HG03442 (cell line): ENCODE measurements at regions not wholly inside any gene's neighbourhood (a gene's known extent, or its start where the extent isn't known, plus 50 kb on each side); places are given as distances from the start of the nearest gene placed in this dataset.

Experiments
- ATAC-seq: cut with Tn5 transposase; IDR thresholded peaks from one replicate; pipeline ENCODE4 v1.9.1; 2021; ENCODE audit warnings: mild to moderate bottlenecking, moderate library complexity; ENCODE audit not compliant: unreplicated experiment

GRCh38 chr9:109593612-109594011 lies 95.5 kb upstream of the PTPN3 start:
- no peak for ATAC-seq

- no peak for ATAC-seq
Measured at GRCh38 chr9:109597496-109597895, 99.4 kb upstream of the PTPN3 start.

GRCh38 chr9:109599131-109599530 lies 101.0 kb upstream of the PTPN3 start:
- no peak for ATAC-seq

DNA sequence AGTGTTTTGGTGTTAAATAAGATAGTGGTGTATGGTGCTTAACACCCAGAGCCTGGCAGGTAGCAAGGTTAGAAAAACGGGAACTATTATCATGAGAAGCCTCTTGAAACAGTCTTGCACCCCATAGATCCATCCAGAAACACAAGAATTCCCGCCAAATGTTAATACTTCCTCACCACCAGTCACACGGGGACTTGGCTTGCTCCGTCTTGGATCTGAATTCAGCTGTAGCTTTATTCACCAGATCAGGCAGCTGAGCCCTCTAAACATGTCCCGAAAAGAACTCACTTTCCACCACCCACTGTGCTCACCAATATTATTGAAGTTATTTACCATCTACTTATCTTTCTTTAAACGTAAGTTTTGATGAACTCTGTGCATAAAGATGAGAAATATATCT lies 101.6 kb upstream of the PTPN3 start:
- ATAC-seq = no peak

DNA sequence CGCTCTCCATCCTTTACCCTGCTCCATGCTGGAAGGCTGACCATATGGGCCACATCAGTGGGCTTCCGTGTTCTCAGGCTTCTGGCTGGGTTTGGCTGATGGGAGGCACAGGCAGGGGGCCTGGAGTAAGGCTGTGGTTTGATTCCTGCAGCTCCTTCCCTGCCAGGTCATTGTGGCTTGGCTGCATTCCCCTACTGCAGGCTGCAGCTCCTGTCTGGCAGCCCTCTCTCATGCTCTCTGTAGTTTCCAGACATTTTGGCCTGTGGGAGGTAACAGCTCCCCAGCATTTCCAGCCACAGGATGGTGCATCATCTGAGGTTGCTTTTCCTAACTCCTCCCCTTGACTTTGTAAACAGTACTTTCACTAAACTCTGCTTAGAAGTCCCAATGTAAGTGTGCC lies 102.0 kb upstream of the PTPN3 start:
- ATAC-seq = no peak

GRCh38 chr9:109601181-109601580 lies 103.1 kb upstream of the PTPN3 start:
- no peak for ATAC-seq

GRCh38 chr9:109602987-109603386 lies 104.9 kb upstream of the PTPN3 start:
- ATAC-seq = no peak

GRCh38 chr9:109604131-109604530 lies 106.0 kb upstream of the PTPN3 start:
- ATAC-seq = no peak

- ATAC-seq = no peak
Measured at GRCh38 chr9:109604781-109605180, 106.7 kb upstream of the PTPN3 start.

DNA sequence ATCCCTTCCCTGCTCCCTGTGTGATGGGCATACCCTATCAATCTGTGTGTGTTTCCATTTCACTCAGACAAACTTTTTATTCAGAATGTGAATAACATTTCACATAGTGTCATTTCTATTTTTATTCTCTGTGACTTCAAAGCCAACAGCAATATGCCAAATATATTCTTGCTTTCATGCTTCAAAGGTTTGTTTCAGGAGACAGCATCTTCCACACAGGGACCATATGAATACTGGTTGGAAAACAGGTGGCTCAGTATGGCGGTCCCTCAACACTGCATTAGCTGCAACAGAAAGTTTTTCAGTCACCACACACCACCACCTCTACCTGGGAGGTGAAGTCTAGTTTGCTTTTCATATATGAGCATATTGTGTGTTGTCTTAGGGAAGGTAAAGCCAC lies 111.0 kb upstream of the PTPN3 start:
- ATAC-seq = no peak

DNA sequence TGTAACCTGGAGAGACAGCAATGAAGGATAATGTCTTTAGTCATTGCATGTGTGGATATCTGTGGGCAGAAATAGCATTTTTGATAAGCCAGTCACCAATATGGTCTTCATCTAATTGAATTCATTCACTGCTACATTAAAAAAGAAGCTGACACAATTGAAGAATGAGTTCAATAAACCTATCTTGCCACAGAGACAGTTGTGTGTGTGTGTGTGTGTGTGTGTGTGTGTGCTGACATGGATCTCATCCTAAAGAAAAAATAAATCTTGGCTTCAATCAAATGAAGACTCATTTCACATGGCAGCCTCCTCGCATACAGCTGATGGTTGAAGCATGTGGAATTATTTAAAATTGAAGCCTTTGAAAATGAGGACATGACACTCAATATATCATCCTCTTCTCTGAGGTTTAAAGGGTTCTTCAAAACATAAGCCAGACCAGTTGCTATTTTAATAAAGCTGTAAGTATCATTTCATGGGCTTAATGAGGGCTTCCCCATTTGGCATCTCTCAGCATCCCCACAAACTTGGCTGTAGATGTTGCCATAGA lies 118.5 kb upstream of the PTPN3 start:
- no peak for ATAC-seq

- no peak for ATAC-seq
Measured at GRCh38 chr9:109619310-109619709, 121.2 kb upstream of the PTPN3 start.

DNA sequence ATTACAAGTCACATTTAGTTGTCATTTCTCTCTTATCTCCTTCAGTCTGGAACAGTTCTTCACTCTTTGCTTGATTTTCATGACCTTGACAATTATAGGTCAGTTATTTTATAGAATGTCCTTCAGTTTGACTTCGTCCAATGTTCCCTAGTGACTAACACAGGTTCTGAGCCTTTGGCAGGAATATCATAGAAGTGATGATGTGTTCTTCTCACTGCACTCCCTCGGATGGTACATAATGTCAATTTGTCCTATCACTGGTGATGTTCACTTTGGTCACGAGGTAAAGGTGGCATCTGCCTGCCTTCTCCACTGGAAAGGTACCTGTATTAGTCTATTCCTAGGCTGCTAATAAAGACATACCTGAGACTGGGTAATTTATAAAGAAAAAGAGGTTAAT lies 126.0 kb upstream of the PTPN3 start:
- no peak for ATAC-seq

GRCh38 chr9:109624896-109625295 lies 126.8 kb upstream of the PTPN3 start:
- ATAC-seq = no peak

DNA sequence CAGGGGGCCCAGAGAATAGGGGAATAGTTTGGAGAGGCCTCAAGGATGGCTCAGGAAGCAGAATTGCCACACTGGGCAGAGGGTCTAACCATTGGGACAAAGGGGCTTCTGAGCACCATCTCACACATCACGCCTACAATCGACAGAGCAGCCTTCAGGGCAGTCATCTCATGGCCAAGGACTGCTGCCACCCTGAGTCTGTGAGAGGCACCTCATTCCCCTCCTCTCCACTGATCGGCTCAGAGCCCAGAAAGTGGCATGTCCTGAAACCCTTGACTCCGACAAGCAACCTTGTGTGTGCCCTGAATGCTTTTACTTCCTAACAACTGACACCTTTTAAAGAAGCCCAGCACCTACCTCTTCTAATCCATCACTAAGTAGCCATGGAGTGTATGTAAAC lies 128.9 kb upstream of the PTPN3 start:
- ATAC-seq = no peak

- ATAC-seq = no peak
Measured at GRCh38 chr9:109629615-109630014, 131.5 kb upstream of the PTPN3 start.

DNA sequence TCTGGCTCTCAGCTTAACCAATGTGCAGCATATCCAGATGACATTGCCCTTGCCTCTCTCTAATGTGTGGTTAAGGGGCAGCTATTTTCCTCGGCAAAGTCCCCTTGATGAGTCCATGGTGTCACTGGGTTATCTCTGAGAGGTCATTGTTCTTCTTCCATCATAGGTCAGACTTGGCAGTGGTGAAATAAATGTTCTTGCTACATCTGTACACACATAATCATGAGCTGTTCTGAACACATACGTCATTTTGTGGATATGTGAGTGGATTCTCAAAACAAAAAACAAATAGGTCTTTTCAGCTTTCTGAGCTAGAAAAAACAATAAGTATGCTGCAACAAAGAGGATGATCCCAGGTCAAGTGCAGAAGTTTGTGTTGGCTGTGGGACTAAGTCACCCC lies 134.7 kb upstream of the PTPN3 start:
- no peak for ATAC-seq

- ATAC-seq = no peak
Measured at GRCh38 chr9:109639674-109640579, 140.1 kb upstream of the PALM2AKAP2 start.

DNA sequence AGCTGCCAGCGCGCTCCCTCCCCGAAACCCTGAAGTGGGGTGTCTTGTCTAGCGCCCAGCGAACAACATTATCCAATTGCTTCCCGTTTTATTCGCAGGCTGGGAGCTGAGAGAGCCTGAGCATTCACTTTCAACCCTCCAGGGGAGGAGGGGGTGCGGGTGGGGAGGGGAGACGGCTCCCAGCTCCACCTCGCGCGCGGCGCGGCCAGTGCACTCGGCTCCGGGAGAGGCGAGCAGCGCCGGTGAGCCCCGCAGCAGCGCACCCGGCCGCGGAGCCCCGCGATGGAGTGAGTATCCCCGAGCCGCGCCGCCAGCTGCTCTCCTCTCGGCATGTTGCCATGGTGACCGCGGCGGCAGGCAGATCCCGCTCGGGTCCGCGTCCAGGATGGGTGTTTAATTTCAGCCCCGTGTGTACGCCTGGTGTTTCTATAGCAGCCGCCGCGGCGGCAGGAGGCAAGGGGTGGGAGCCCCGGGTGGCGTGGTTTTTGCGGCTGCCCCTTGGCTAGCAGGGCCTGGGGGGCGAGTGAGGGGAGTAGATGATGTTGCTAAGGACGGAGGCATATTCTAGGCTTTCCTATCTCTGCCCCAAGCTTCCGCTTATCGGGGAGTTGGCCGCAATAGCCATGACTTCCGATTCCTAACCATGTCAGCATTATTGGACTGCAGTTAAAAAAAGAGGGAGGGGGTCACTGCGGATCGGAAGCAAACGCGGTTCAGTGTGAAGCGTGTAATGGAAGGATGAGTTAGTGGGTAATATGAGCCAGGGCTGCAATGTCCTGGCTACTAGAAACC lies 139.2 kb upstream of the PALM2AKAP2 start:
- ATAC-seq = no peak

- ATAC-seq = no peak
Measured at GRCh38 chr9:109641372-109641659, 138.7 kb upstream of the PALM2AKAP2 start.

- ATAC-seq = no peak
Measured at GRCh38 chr9:109652112-109652511, 127.9 kb upstream of the PALM2AKAP2 start.

DNA sequence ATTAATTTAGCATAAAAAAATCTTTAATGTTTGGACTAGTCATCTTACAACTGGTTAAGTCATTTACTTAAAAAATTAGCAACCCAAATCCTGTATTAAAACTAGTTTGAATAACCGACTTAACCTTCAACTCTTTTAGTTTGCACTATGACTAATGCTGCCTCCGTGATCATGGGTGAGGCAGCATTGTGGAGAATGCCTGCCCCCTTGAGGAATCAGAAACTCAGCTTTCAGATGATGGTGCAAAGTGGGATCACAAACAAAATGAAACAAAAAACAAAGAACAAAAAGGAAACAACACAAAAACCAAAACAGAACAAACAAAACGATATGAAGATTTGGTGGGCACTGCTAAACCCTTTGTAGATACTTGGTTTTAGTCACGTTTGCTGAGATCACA lies 127.0 kb upstream of the PALM2AKAP2 start:
- peak; percentile 53 for ATAC-seq
